HepG2 (cell line): ENCODE measurements at regions not wholly inside any gene's neighbourhood (a gene's known extent, or its start where the extent isn't known, plus 50 kb on each side); places are given as distances from the start of the nearest gene placed in this dataset.

Experiments
- ATAC-seq: fragments of 200-7000 bp; cut with Tn5 transposase; 3 replicates; pipeline ENCODE4 v1.9.1; 2020; ENCODE audit warnings: mild to moderate bottlenecking, moderate library complexity
- BruUV-seq: library from RNA; stranded (reverse); fragments of 400-500 nt; replicated peaks from 2 replicates; lab custom pipeline; 2021; lab: Mats Ljungman, UMichigan
- CTCF ChIA-PET: fragments of 300-600 bp; formaldehyde crosslinking; extraction: SDS; loops from one replicate; lab custom pipeline; 2021; ENCODE audit warnings: low total read pairs, inconsistent platforms, low intra/inter-chr PET ratio; lab: Yijun Ruan, JAX
- POLR2A ChIA-PET: fragments of 350-600 bp; sonication (Branson Sonifier 250); formaldehyde crosslinking; loops from one replicate; lab custom pipeline; 2020; ENCODE audit warnings: antibody characterized with exemption, inconsistent platforms; lab: Yijun Ruan, JAX
- DNase-seq: peaks from one replicate; pipeline ENCODE4 v3.0.0-alpha.2; 2015; ENCODE audit warnings: low spot score
- FAIRE-seq: peaks from 3 replicates; lab custom pipeline; 2011; peaks lifted over from hg19 to GRCh38; lab: Jason Lieb, UNC
- H2AFZ ChIP-seq: one replicate; pipeline ENCODE4 v1.6.1; 2011; ENCODE audit warnings: low read length, inconsistent platforms
- H3K27ac ChIP-seq: fragments of 300-600 bp; 3 replicates; pipeline ENCODE4 v1.8.0; 2011; ENCODE audit warnings: mixed run types, mild to moderate bottlenecking, mixed read lengths, low read length, inconsistent platforms; ENCODE audit not compliant: insufficient read depth; ENCODE audit errors: extremely low read length
- H3K27me3 ChIP-seq, 2 experiments: fragments of 200-600 bp in 1 of 2; 2 replicates in 1 of 2; 3 replicates in 1 of 2; pipeline versions ENCODE4 v1.6.0 to v1.8.0; 2011; ENCODE audit warnings: low read length in 2 of 2, mild to moderate bottlenecking in 2 of 2, moderate library complexity in 2 of 2, inconsistent platforms in 1 of 2; ENCODE audit not compliant: insufficient read depth in 2 of 2, control insufficient read depth in 1 of 2
- H3K36me3 ChIP-seq, 2 experiments: fragments of 200-600 bp in 1 of 2; replicated peaks in 1 of 2; 2 replicates in 1 of 2; 3 replicates in 1 of 2; pipeline versions ENCODE4 v1.5.1 to v1.8.0; 2011; ENCODE audit warnings: low read length in 2 of 2, inconsistent platforms in 1 of 2; ENCODE audit not compliant: insufficient read depth in 2 of 2, control insufficient read depth in 1 of 2
- H3K4me1 ChIP-seq: 2 replicates; pipeline ENCODE4 v1.5.1; 2012; ENCODE audit warnings: low read length, inconsistent platforms; ENCODE audit not compliant: insufficient read depth
- H3K4me2 ChIP-seq: 2 replicates; pipeline ENCODE4 v1.6.0; 2011; ENCODE audit warnings: low read depth, low read length, inconsistent platforms
- H3K4me3 ChIP-seq, 3 experiments: fragments of 200-600 bp in 1 of 3; sonication (generic), shearing (Covaris generic) in 1 of 3; replicated peaks in 1 of 3; 2 replicates each; pipeline ENCODE4 v1.5.1; 2011 to 2016; ENCODE audit warnings: low read length in 3 of 3, inconsistent platforms in 2 of 3, low read depth in 2 of 3, mild to moderate bottlenecking in 2 of 3, control low read depth in 1 of 3, mixed read lengths in 1 of 3; ENCODE audit not compliant: insufficient read depth in 1 of 3
- H3K79me2 ChIP-seq: one replicate; pipeline ENCODE4 v1.6.1; 2011; ENCODE audit warnings: low read length, inconsistent platforms; ENCODE audit not compliant: insufficient read depth
- H3K9ac ChIP-seq: 2 replicates; pipeline ENCODE4 v1.6.0; 2011; ENCODE audit warnings: mild to moderate bottlenecking, low read depth, low read length, inconsistent platforms; ENCODE audit not compliant: insufficient read depth
- H3K9me3 ChIP-seq: 2 replicates; pipeline ENCODE4 v1.5.1; 2012; ENCODE audit warnings: mild to moderate bottlenecking, low read length
- H4K20me1 ChIP-seq: 2 replicates; pipeline ENCODE4 v1.6.0; 2011; ENCODE audit warnings: inconsistent platforms, mild to moderate bottlenecking, low read length, moderate library complexity; ENCODE audit not compliant: insufficient read depth
- MAFF ChIP-seq: IDR thresholded peaks from 2 replicates; pipeline ENCODE4 v1.6.1; 2011; ENCODE audit warnings: low read depth, low read length, improper control_type of control experiment
- MAFK ChIP-seq, 2 experiments: IDR thresholded peaks in 1 of 2; conservative IDR thresholded peaks in 1 of 2; 2 replicates each; pipeline ENCODE4 v1.6.1; 2011; ENCODE audit warnings: improper control_type of control experiment in 2 of 2, low read length in 2 of 2
- MTF1 ChIP-seq: sonication (generic); formaldehyde crosslinking; IDR thresholded peaks from 2 replicates; pipeline ENCODE4 v1.5.0; 2020; ENCODE audit warnings: missing genetic modification reagents
- NFE2L2 ChIP-seq: fragments of 150-350 bp; IDR thresholded peaks from 2 replicates; pipeline ENCODE4 v1.6.1; 2014; ENCODE audit warnings: low read length
- PAWR ChIP-seq: sonication (generic); formaldehyde crosslinking; IDR thresholded peaks from 2 replicates; pipeline ENCODE4 v1.4.0; 2020; ENCODE audit warnings: missing genetic modification reagents, mild to moderate bottlenecking, borderline replicate concordance
- ZKSCAN8 ChIP-seq: IDR thresholded peaks from 2 replicates; pipeline ENCODE4 v1.6.1; 2016; ENCODE audit warnings: borderline replicate concordance, missing genetic modification reagents, missing compliant biosample characterization
- ZNF317 ChIP-seq: sonication (generic); formaldehyde crosslinking; IDR thresholded peaks from 2 replicates; pipeline ENCODE4 v1.5.0; 2020; ENCODE audit warnings: mild to moderate bottlenecking, missing genetic modification reagents
- WGBS: methylation state at CpG from one replicate; pipeline ENCODE4 v1.1.6; 2017; ENCODE audit warnings: low lambda C conversion rate; 5-methylcytosine and 5-hydroxymethylcytosine counted together
- in situ Hi-C: cut with HindIII; loops from 2 replicates; pipeline ENCODE4 v1.10.0; 2017; ENCODE audit warnings: low pct_unique_long_range_greater_than_20kb; ENCODE audit not compliant: extremely low pct_ligation_motif_present
- intact Hi-C: fragments of 100-400 bp; cut with micrococcal nuclease; formaldehyde crosslinking; loops from one replicate; pipeline ENCODE4 v1.10.0; 2022; ENCODE audit not compliant: unreplicated experiment
- TF ChIP-seq, protein P1 (sequence below): sonication (generic); formaldehyde crosslinking; IDR thresholded peaks from 2 replicates; pipeline ENCODE4 v1.8.1; 2023; ENCODE audit warnings: mild to moderate bottlenecking, missing genetic modification reagents

- POLR2A ChIA-PET, result no interaction called here
- H3K4me1 ChIP-seq, result peaks cover 23% of the 10 kb centered on the region
- no TSS peak for BruUV-seq
- TF ChIP-seq, protein P1, sequence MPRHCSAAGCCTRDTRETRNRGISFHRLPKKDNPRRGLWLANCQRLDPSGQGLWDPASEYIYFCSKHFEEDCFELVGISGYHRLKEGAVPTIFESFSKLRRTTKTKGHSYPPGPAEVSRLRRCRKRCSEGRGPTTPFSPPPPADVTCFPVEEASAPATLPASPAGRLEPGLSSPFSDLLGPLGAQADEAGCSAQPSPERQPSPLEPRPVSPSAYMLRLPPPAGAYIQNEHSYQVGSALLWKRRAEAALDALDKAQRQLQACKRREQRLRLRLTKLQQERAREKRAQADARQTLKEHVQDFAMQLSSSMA, result no peak
- no peak for FAIRE-seq
- no peak overlapping the region for H3K27ac ChIP-seq
- H4K20me1 ChIP-seq, result no peaks in the 10 kb centered on the region
- no peak overlapping the region for H2AFZ ChIP-seq
- H3K36me3 ChIP-seq, result no peaks in the 10 kb centered on the region
- no peak for DNase-seq
- no peak overlapping the region for H3K4me3 ChIP-seq
- H3K9ac ChIP-seq, result no peak overlapping the region
- peaks cover 7% of the 10 kb centered on the region for H3K9me3 ChIP-seq
- intact Hi-C loops (loop anchor here (5.0 kb wide), 1 partner anchor 97 kb away; no protein-coding TSS in a partner anchor), in situ Hi-C loops (no loop called here)
- CTCF ChIA-PET, result no interaction called here
- WGBS, result 100% methylated on average over 1 of the region's 1 CpG
- ATAC-seq, result no peak
- no peak overlapping the region for H3K4me2 ChIP-seq
- no peaks in the 10 kb centered on the region for H3K79me2 ChIP-seq
- no peaks in the 10 kb centered on the region for H3K27me3 ChIP-seq
Measured at GRCh38 chr10:45500304-45500703, 126.3 kb downstream of the ALOX5 start.

DNA sequence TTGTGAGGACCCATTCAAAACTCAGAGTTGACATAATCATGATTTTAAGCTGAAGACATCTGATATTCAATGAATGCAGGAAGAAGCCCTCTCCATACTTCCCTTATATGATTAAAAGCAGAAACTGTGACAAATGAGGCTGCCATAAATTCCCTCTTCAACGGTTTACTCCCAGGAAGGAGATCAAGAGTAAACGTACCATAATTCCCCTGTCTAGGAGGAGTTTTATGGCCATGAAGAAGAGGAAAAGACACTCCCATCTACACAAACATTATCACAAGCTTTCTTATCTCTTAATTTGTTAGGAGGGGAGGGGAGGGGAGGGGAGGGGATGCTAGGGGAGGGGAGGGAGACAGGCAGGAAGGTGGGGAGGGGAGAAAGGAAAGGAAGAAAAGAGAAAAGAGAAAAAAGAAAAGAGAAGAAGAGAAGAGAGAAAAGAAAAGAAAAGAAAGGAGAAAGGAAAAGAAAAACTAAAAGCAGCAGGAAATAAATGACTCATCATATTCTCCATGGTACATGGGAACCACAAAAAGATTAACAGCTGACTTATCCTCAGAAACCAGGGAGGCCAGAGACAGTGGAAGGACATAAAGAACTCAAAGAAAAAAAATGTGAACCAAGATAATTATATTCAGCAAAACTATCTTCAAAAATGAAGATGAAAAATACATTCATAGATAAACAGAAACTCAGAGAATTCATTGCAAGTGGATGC is 121.6 kb downstream of the ALOX5 start:
- Histone ChIP-seq H2AFZ (no peak overlapping the region), H3K4me2 (no peak overlapping the region), H3K27me3 (no peaks in the 10 kb centered on the region; a peak in 1 of 5 replicates), H4K20me1 (no peaks in the 10 kb centered on the region), H3K9ac (no peak overlapping the region), H3K4me3 (no peak overlapping the region), H3K36me3 (no peaks in the 10 kb centered on the region), H3K79me2 (no peaks in the 10 kb centered on the region), H3K4me1 (no peaks in the 10 kb centered on the region), H3K9me3 (peaks cover 8% of the 10 kb centered on the region), H3K27ac (no peak overlapping the region)
- no TSS peak for BruUV-seq
- FAIRE-seq (no peak), ATAC-seq (no peak), DNase-seq (no peak)
- ChIA-PET CTCF (no interaction called here), POLR2A (interaction anchor here (0.8 kb wide), 1 partner anchor 81 kb away, joined by 4 read pairs; no protein-coding TSS in a partner anchor)
- intact Hi-C loops (loop anchor here (2.0 kb wide), 1 partner anchor 25 kb away; no protein-coding TSS in a partner anchor), in situ Hi-C loops (no loop called here)
- TF ChIP-seq MTF1 (CRISPR knock-in tag) (no peak), MAFF (peak; percentile 44), MAFK (conservative IDR thresholded peaks at IDR 0.05 in 1 of 2, IDR thresholded peaks at IDR 0.05 in 1 of 2; ENCODE audit: low read length in 2 of 2) (peak; percentile 68 to 72), ZNF317 (peak; percentile 99), ZKSCAN8 (CRISPR knock-in tag) (no peak), NFE2L2 (peak; percentile 77), PAWR (CRISPR knock-in tag) (no peak)
- WGBS, result 91% methylated on average over 2 of the region's 2 CpGs
